Endothelial cell of umbilical vein (primary cell): ENCODE measurements at regions not wholly inside any gene's neighbourhood (a gene's known extent, or its start where the extent isn't known, plus 50 kb on each side); places are given as distances from the start of the nearest gene placed in this dataset.

Experiments used
- BruUV-seq: library from RNA; stranded (reverse); fragments of 400-500 nt; replicated peaks from 2 replicates; lab custom pipeline; 2021; lab: Mats Ljungman, UMichigan
- CTCF ChIA-PET: fragments of 300-600, 350-600 bp; sonication (Branson Sonifier 250); formaldehyde crosslinking; loops from one replicate; lab custom pipeline; 2021; ENCODE audit warnings: antibody characterized with exemption, inconsistent platforms; lab: Charles Lee
- POLR2A ChIA-PET: fragments of 300-600, 350-600 bp; sonication (Branson Sonifier 250); formaldehyde crosslinking; loops from one replicate; lab custom pipeline; 2021; ENCODE audit warnings: antibody characterized with exemption, inconsistent platforms; lab: Charles Lee
- DNase-seq: peaks from one replicate; pipeline ENCODE4 v3.0.0-alpha.2; 2011; ENCODE audit warnings: low read depth, low spot score
- FAIRE-seq: peaks from 2 replicates; lab custom pipeline; 2011; peaks lifted over from hg19 to GRCh38; lab: Jason Lieb, UNC
- H2AFZ ChIP-seq: 2 replicates; pipeline ENCODE4 v1.6.0; 2012; ENCODE audit warnings: low read depth, low read length, control low read depth, inconsistent platforms
- H3K27ac ChIP-seq: 2 replicates; pipeline ENCODE4 v1.5.1; 2011; ENCODE audit warnings: low read depth, mild to moderate bottlenecking, control low read depth, low read length, moderate library complexity; ENCODE audit not compliant: insufficient read depth
- H3K27me3 ChIP-seq, 2 experiments: 2 replicates each; pipeline versions ENCODE4 v1.6.0 to v1.6.1; 2011; ENCODE audit warnings: low read length in 2 of 2, mixed read lengths in 1 of 2; ENCODE audit not compliant: control insufficient read depth in 2 of 2, insufficient read depth in 2 of 2
- H3K36me3 ChIP-seq, 2 experiments: 2 replicates in 1 of 2; 3 replicates in 1 of 2; pipeline ENCODE4 v1.5.1; 2011; ENCODE audit warnings: low read length in 2 of 2, mild to moderate bottlenecking in 1 of 2, moderate library complexity in 1 of 2; ENCODE audit not compliant: control insufficient read depth in 2 of 2, insufficient read depth in 2 of 2; ENCODE audit errors: extremely low read depth in 1 of 2
- H3K4me1 ChIP-seq: 3 replicates; pipeline ENCODE4 v1.5.1; 2011; ENCODE audit warnings: mild to moderate bottlenecking, low read length; ENCODE audit not compliant: control insufficient read depth, insufficient read depth; ENCODE audit errors: extremely low read depth
- H3K4me2 ChIP-seq: 2 replicates; pipeline ENCODE4 v1.6.1; 2011; ENCODE audit warnings: low read length, control low read depth, mixed read lengths; ENCODE audit not compliant: insufficient read depth
- H3K4me3 ChIP-seq, 3 experiments: fragments of 200-600 bp in 1 of 3; sonication (generic), shearing (Covaris generic) in 1 of 3; replicated peaks in 1 of 3; 2 replicates each; pipeline ENCODE4 v1.5.1; 2011 to 2016; ENCODE audit warnings: control low read depth in 3 of 3, low read length in 3 of 3, mild to moderate bottlenecking in 2 of 3, inconsistent platforms in 1 of 3, low read depth in 1 of 3, moderate library complexity in 1 of 3; ENCODE audit not compliant: insufficient read depth in 1 of 3
- H3K79me2 ChIP-seq: 2 replicates; pipeline ENCODE4 v1.6.0; 2012; ENCODE audit warnings: low read length, inconsistent platforms; ENCODE audit not compliant: control insufficient read depth, insufficient read depth
- H3K9ac ChIP-seq: replicated peaks from 2 replicates; pipeline ENCODE3; 2011; ENCODE audit warnings: low read length, control low read depth; ENCODE audit not compliant: insufficient read depth; ENCODE audit errors: extremely low read depth
- H3K9me1 ChIP-seq: replicated peaks from 3 replicates; pipeline ENCODE4 v1.6.0; 2011; ENCODE audit warnings: mild to moderate bottlenecking, low read length; ENCODE audit not compliant: control insufficient read depth, insufficient read depth; ENCODE audit errors: extremely low read depth
- H3K9me3 ChIP-seq: replicated peaks from 2 replicates; pipeline ENCODE4 v1.5.1; 2012; ENCODE audit warnings: low read length, inconsistent platforms; ENCODE audit not compliant: control insufficient read depth, insufficient read depth
- H4K20me1 ChIP-seq: replicated peaks from 2 replicates; pipeline ENCODE3; 2011; ENCODE audit warnings: mild to moderate bottlenecking, low read length; ENCODE audit not compliant: control insufficient read depth, insufficient read depth; ENCODE audit errors: extremely low read depth
- EZH2 ChIP-seq: IDR thresholded peaks from 2 replicates; pipeline ENCODE4 v1.6.1; 2012; ENCODE audit warnings: borderline replicate concordance, low read depth, mild to moderate bottlenecking, moderate library complexity, low read length, inconsistent platforms; ENCODE audit not compliant: severe bottlenecking
- FOS ChIP-seq: IDR thresholded peaks from 2 replicates; pipeline ENCODE4 v1.6.1; 2011; ENCODE audit warnings: mild to moderate bottlenecking, low read length, moderate library complexity, borderline replicate concordance; ENCODE audit not compliant: insufficient read depth
- GATA2 ChIP-seq: IDR thresholded peaks from 2 replicates; pipeline ENCODE4 v1.7.0; 2011; ENCODE audit warnings: low read depth, mild to moderate bottlenecking, moderate library complexity, mixed read lengths, low read length; ENCODE audit not compliant: insufficient read length, insufficient read depth
- JUN ChIP-seq: IDR thresholded peaks from 2 replicates; pipeline ENCODE4 v1.6.1; 2011; ENCODE audit warnings: borderline replicate concordance, low read depth; ENCODE audit not compliant: insufficient read length, insufficient read depth
- MYC ChIP-seq: IDR thresholded peaks from one replicate; pipeline ENCODE4 v1.6.1; 2011; ENCODE audit warnings: mild to moderate bottlenecking, low read depth, low read length
- POLR2A ChIP-seq: IDR thresholded peaks from 2 replicates; pipeline ENCODE4 v1.6.1; 2012; ENCODE audit warnings: low read depth, mild to moderate bottlenecking, control low read depth, low read length
- POLR2AphosphoS5 ChIP-seq: IDR thresholded peaks from 2 replicates; pipeline ENCODE4 v1.6.1; 2012; ENCODE audit warnings: low read depth, mild to moderate bottlenecking, control low read depth, low read length, moderate library complexity; ENCODE audit not compliant: insufficient read depth
- dilution Hi-C: fragments of 300-500 bp; cut with MboI; formaldehyde crosslinking; loops from one replicate; pipeline ENCODE4 v1.15.0; 2019; ENCODE audit warnings: low sequenced_read_pairs; ENCODE audit not compliant: extremely low pct_ligation_motif_present
- intact Hi-C: fragments of 100-400 bp; cut with micrococcal nuclease; formaldehyde crosslinking; loops from one replicate; pipeline ENCODE4 v1.10.0; 2022
- TF ChIP-seq, protein P1 (sequence below), 2 donors: IDR thresholded peaks; 1 replicate in 1 of 2; 2 replicates in 1 of 2; pipeline ENCODE4 v1.5.1; 2011; ENCODE audit warnings: low read length in 2 of 2, mild to moderate bottlenecking in 2 of 2, moderate library complexity in 2 of 2, control low read depth in 1 of 2, inconsistent platforms in 1 of 2, low read depth in 1 of 2; ENCODE audit not compliant: insufficient read depth in 1 of 2; ENCODE audit errors: extremely low read depth in 1 of 2
- TF ChIP-seq, protein P2 (sequence below): IDR thresholded peaks from 2 replicates; pipeline ENCODE4 v1.6.1; 2011; ENCODE audit not compliant: insufficient read depth, insufficient read length

DNA sequence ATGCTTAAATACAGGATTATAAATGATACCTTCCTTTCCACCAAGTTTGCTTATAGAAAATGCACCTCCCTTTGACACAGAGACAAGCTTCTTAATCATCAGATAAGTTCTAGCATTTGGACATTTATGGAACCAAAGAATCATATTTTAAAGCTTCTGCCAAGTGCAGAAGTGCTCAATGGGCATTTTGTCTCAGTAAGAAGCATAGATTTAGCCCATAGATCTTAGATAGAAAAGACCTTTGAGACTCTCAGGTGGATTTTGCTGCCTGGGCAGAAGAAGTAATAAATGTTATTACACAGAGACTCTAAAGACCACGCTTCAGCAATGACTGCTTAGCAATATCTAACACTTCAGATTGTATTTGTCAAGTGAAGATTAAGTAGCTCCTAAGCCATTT lies 174.6 kb downstream of the VEGFC start:
- peaks cover 4% of the 10 kb centered on the region for H3K4me1 ChIP-seq
- no peaks in the 10 kb centered on the region for H3K79me2 ChIP-seq
- ChIA-PET POLR2A (no interaction called here), CTCF (interaction anchor here (0.5 kb wide), 1 partner anchor 14 kb away, joined by 3 read pairs; no protein-coding TSS in a partner anchor)
- H3K27ac ChIP-seq, result no peak overlapping the region
- peaks cover 5 to 18% of the 10 kb centered on the region in 2 experiments for H3K27me3 ChIP-seq
- FAIRE-seq, result no peak
- no peak for DNase-seq
- intact Hi-C loops (no loop called here), dilution Hi-C loops (no loop called here)
- no peak overlapping the region for H2AFZ ChIP-seq
- H3K4me3 ChIP-seq, result no peak overlapping the region
- TF ChIP-seq FOS (no peak), MYC (no peak), POLR2AphosphoS5 (no peak), POLR2A (no peak), GATA2 (no peak), EZH2 (no peak), JUN (no peak)
- TF ChIP-seq, protein P1, sequence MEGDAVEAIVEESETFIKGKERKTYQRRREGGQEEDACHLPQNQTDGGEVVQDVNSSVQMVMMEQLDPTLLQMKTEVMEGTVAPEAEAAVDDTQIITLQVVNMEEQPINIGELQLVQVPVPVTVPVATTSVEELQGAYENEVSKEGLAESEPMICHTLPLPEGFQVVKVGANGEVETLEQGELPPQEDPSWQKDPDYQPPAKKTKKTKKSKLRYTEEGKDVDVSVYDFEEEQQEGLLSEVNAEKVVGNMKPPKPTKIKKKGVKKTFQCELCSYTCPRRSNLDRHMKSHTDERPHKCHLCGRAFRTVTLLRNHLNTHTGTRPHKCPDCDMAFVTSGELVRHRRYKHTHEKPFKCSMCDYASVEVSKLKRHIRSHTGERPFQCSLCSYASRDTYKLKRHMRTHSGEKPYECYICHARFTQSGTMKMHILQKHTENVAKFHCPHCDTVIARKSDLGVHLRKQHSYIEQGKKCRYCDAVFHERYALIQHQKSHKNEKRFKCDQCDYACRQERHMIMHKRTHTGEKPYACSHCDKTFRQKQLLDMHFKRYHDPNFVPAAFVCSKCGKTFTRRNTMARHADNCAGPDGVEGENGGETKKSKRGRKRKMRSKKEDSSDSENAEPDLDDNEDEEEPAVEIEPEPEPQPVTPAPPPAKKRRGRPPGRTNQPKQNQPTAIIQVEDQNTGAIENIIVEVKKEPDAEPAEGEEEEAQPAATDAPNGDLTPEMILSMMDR (IDR thresholded peaks at IDR 0.05; ENCODE audit: extremely low read depth in 1 of 2, insufficient read depth in 1 of 2, low read depth in 1 of 2, low read length in 2 of 2), result no peak
- TF ChIP-seq, protein P2, sequence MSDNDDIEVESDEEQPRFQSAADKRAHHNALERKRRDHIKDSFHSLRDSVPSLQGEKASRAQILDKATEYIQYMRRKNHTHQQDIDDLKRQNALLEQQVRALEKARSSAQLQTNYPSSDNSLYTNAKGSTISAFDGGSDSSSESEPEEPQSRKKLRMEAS, result no peak
- H3K9ac ChIP-seq, result no peak overlapping the region
- no peaks in the 10 kb centered on the region for H3K36me3 ChIP-seq
- BruUV-seq, result no TSS peak
- H3K4me2 ChIP-seq, result no peak overlapping the region
- H4K20me1 ChIP-seq, result no peaks in the 10 kb centered on the region
- no peaks in the 10 kb centered on the region for H3K9me1 ChIP-seq
- H3K9me3 ChIP-seq, result no peaks in the 10 kb centered on the region
